Adrenal gland (tissue), 9 donors: ENCODE measurements at regions not wholly inside any gene's neighbourhood (a gene's known extent, or its start where the extent isn't known, plus 50 kb on each side); places are given as distances from the start of the nearest gene placed in this dataset.

Experiments
- DNase-seq, 7 donors: peaks; one replicate each; pipeline ENCODE4 v3.0.0-alpha.2; 2019 to 2020
- H3K27ac ChIP-seq, 5 donors: fragments of 200-600 bp; sonication (generic) in 4 of 5; 1 replicate in 3 of 5; 2 replicates in 2 of 5; pipeline versions ENCODE4 v1.5.1 to v1.8.0; 2016 to 2020; ENCODE audit warnings: mild to moderate bottlenecking in 1 of 5
- H3K27me3 ChIP-seq: fragments of 200-600 bp; 2 replicates; pipeline ENCODE4 v1.8.0; 2021
- H3K36me3 ChIP-seq, 2 donors: fragments of 200-600 bp; replicated peaks in 1 of 2; 1 replicate in 1 of 2; 2 replicates in 1 of 2; pipeline versions ENCODE4 v1.5.1 to v1.8.0; 2018 to 2022
- H3K4me1 ChIP-seq, 2 donors: fragments of 200-600 bp; replicated peaks in 1 of 2; 1 replicate in 1 of 2; 2 replicates in 1 of 2; pipeline versions ENCODE4 v1.5.1 to v1.8.0; 2018 to 2021
- H3K4me3 ChIP-seq, 4 donors: fragments of 200-600 bp; sonication (generic) in 3 of 4; one replicate each; pipeline ENCODE4 v1.5.1; 2016 to 2018
- H3K9me3 ChIP-seq, 3 donors: fragments of 200-600 bp; sonication (generic) in 1 of 3; replicated peaks in 1 of 3; 1 replicate in 2 of 3; 2 replicates in 1 of 3; pipeline versions ENCODE4 v1.5.1 to v1.8.0; 2016 to 2021
- POLR2A ChIP-seq, 2 donors: fragments of 450-650 bp; IDR thresholded peaks; one replicate each; pipeline ENCODE4 v1.6.1; 2017; ENCODE audit warnings: antibody characterized with exemption in 2 of 2, mild to moderate bottlenecking in 2 of 2, moderate library complexity in 1 of 2
- WGBS, 4 donors: extraction: QIAGEN DNeasy Blood & Tissue Kit in 2 of 4; methylation state at CpG; one replicate each; pipeline versions ENCODE4 v1.1.5 to v1.1.7; 2013 to 2017; 5-methylcytosine and 5-hydroxymethylcytosine counted together
- intact Hi-C, 2 donors: fragments of 100-400 bp; cut with DNase I; formaldehyde crosslinking; loops; one replicate each; pipeline versions ENCODE4 v1.14.1 to v1.15.0; 2022 to 2023
- TF ChIP-seq, protein P1 (sequence below), 6 experiments: fragments of 450-650 bp in 4 of 6; fragments of 200-600 bp in 2 of 6; sonication (generic) in 1 of 6; IDR thresholded peaks; 1 replicate in 5 of 6; 2 replicates in 1 of 6; pipeline versions ENCODE4 v1.5.1 to v1.8.0; 2016 to 2021; ENCODE audit warnings: antibody characterized with exemption in 6 of 6, mild to moderate bottlenecking in 2 of 6, moderate library complexity in 1 of 6
- donor health status: healthy with polysubstance abuse.
- donor health status: Bipolar disorder and iron deficiency.
- donor health status: DM: yes; HTN: yes; CAD: no.
- donor health status: DM: no; HTN: no; CAD: no.
- donor health status: DM: no; HTN: no; CAD: no.

DNA sequence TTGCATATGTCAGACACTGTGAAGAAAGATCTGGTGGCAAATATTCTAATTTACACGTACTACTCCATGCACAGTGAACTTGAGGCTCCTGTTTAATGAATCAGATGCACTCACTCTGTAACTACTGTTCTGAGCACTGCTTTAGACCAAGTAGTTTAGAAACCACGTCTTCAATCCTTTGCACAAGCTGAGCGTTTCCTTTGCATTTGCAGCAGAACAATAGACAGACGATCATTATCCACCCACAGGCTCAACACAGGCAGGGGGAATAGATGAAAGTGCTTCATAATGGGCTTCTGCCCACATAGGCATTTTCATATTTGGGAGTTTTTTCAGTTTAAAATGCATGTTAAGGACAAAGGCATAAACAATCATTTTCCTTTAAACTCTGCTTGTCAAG lies 423.3 kb upstream of the ADAMTS16 start:
- no peak overlapping the region for H3K4me3 ChIP-seq
- TF ChIP-seq POLR2A (IDR thresholded peaks at IDR 0.05) = no peak
- TF ChIP-seq, protein P1, sequence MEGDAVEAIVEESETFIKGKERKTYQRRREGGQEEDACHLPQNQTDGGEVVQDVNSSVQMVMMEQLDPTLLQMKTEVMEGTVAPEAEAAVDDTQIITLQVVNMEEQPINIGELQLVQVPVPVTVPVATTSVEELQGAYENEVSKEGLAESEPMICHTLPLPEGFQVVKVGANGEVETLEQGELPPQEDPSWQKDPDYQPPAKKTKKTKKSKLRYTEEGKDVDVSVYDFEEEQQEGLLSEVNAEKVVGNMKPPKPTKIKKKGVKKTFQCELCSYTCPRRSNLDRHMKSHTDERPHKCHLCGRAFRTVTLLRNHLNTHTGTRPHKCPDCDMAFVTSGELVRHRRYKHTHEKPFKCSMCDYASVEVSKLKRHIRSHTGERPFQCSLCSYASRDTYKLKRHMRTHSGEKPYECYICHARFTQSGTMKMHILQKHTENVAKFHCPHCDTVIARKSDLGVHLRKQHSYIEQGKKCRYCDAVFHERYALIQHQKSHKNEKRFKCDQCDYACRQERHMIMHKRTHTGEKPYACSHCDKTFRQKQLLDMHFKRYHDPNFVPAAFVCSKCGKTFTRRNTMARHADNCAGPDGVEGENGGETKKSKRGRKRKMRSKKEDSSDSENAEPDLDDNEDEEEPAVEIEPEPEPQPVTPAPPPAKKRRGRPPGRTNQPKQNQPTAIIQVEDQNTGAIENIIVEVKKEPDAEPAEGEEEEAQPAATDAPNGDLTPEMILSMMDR (IDR thresholded peaks at IDR 0.05) = no peak
- no peak for DNase-seq
- no peaks in the 10 kb centered on the region for H3K9me3 ChIP-seq
- 27 to 43% (median 32%) methylated on average over 4 of the region's 4 CpGs for WGBS, 4 donors
- H3K27me3 ChIP-seq = no peaks in the 10 kb centered on the region
- intact Hi-C loops = no loop called here
- no peaks in the 10 kb centered on the region for H3K4me1 ChIP-seq
- H3K27ac ChIP-seq = no peak overlapping the region
- no peaks in the 10 kb centered on the region for H3K36me3 ChIP-seq

DNA sequence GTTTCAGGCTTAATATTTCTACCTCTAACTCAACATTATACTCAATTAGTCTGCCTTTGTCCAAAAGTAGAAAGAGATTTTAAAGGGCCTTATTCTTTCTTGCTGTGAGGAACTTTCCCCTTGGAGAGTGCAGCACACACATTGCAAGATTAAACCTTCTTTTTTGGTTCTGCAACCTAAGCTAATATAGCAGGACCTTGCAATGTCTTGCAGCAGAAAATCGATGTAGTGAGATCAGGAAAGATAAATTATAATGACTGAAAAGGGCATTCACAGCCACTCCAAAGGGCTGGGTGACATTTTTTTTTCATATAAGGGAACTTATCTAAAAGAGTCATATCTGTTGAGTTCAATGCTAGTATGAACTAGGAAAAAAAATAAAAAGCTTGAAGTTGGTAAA lies 422.7 kb upstream of the ADAMTS16 start:
- H3K27ac ChIP-seq = no peak overlapping the region
- DNase-seq = no peak
- no peak overlapping the region for H3K4me3 ChIP-seq
- no peaks in the 10 kb centered on the region for H3K27me3 ChIP-seq
- intact Hi-C loops = no loop called here
- WGBS, 4 donors = 0 to 19% (median 17%) methylated on average over 1 of the region's 1 CpG
- no peaks in the 10 kb centered on the region for H3K36me3 ChIP-seq
- TF ChIP-seq, protein P1 (IDR thresholded peaks at IDR 0.05) = no peak
- TF ChIP-seq POLR2A (IDR thresholded peaks at IDR 0.05) = no peak
- H3K9me3 ChIP-seq = no peaks in the 10 kb centered on the region
- no peaks in the 10 kb centered on the region for H3K4me1 ChIP-seq

DNA sequence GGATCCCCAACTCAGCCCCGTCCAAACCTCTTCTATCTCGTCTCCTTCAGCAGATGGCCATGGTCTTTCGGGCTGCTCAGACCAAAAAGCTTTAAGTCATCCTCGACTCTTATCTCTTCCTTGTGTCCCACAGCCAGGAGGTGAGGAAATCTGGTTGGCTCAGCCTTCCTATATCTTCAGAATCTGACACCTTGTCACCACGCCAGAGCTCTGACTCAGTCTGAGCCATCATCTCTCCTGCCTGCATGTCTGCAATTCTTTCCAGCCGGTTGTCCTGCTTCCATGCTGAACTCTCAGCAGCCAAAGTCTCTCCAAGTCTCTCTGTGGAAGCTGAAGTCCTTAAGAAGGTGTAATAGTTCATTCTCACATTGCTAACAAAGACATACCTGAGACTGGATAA lies 419.3 kb upstream of the ADAMTS16 start:
- no peaks in the 10 kb centered on the region for H3K4me1 ChIP-seq

DNA sequence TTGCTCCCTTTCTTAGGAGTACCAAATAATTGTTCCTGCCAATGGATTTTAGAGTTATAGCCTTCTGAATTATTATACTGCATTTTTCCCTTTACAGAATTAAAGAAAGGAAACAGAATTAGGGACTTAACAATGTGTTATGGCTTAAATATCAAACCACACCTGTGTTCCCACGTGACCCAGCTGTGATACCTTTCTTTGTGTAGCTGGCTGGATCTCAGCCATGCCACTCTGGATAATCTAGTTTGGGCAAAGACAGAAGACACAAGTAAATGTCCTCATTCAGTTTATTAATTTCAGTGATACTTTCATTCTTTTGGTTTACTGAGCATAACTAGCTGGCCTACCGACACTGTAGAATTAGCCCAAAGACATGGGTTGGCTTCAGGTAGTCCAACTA lies 417.2 kb upstream of the ADAMTS16 start:
- 50 to 92% (median 71%) methylated on average over 2 of the region's 2 CpGs for WGBS, 4 donors
- no peak overlapping the region for H3K27ac ChIP-seq
- no peaks in the 10 kb centered on the region for H3K9me3 ChIP-seq
- no peaks in the 10 kb centered on the region for H3K27me3 ChIP-seq
- intact Hi-C loops = no loop called here
- TF ChIP-seq, protein P1 (IDR thresholded peaks at IDR 0.05) = no peak
- TF ChIP-seq POLR2A (IDR thresholded peaks at IDR 0.05) = no peak
- no peaks in the 10 kb centered on the region for H3K36me3 ChIP-seq
- DNase-seq = no peak
- H3K4me3 ChIP-seq = no peak overlapping the region
- H3K4me1 ChIP-seq = no peaks in the 10 kb centered on the region

More for the DNA sequence above, 419.3 kb upstream of the ADAMTS16 start:
- no peak overlapping the region for H3K4me3 ChIP-seq
- no peaks in the 10 kb centered on the region for H3K36me3 ChIP-seq
- no peak overlapping the region for H3K27ac ChIP-seq
- H3K27me3 ChIP-seq = no peaks in the 10 kb centered on the region
- intact Hi-C loops = no loop called here
- no peak for TF ChIP-seq POLR2A (IDR thresholded peaks at IDR 0.05)
- TF ChIP-seq, protein P1 (IDR thresholded peaks at IDR 0.05) = no peak
- H3K9me3 ChIP-seq = no peaks in the 10 kb centered on the region
- WGBS, 4 donors = 49 to 61% (median 55%) methylated on average over 6 of the region's 6 CpGs
- DNase-seq = peak in 2 of 7 donors; percentile 10 to 20
